Neural crest cell (in vitro differentiated cells): ENCODE measurements at regions not wholly inside any gene's neighbourhood (a gene's known extent, or its start where the extent isn't known, plus 50 kb on each side); places are given as distances from the start of the nearest gene placed in this dataset.
"Not testable (repeated sequence)": the region's sequence is repeated elsewhere in the genome, so short reads cannot be mapped to it uniquely, and the experiment has no call there.

ENCODE experiments used
- DNase-seq: peaks from one replicate; pipeline ENCODE4 v3.0.0; 2021; ENCODE audit warnings: low read depth, mixed read lengths, low spot score
- H3K27ac Mint-ChIP-seq: one replicate; pipeline ENCODE4 v1.8.0; 2021; ENCODE audit warnings: mild to moderate bottlenecking, mixed read lengths; ENCODE audit not compliant: unreplicated experiment
- H3K27me3 Mint-ChIP-seq: 2 replicates; pipeline ENCODE4 v1.8.0; 2021; ENCODE audit warnings: low read depth, mild to moderate bottlenecking, mixed read lengths
- H3K36me3 Mint-ChIP-seq: 2 replicates; pipeline ENCODE4 v1.8.0; 2021; ENCODE audit warnings: low read depth, mild to moderate bottlenecking, mixed read lengths
- H3K4me1 Mint-ChIP-seq: 2 replicates; pipeline ENCODE4 v1.8.0; 2021; ENCODE audit warnings: mixed read lengths
- H3K4me3 Mint-ChIP-seq: one replicate; pipeline ENCODE4 v1.8.0; 2021; ENCODE audit warnings: mild to moderate bottlenecking, mixed read lengths
- H3K9me3 Mint-ChIP-seq: 2 replicates; pipeline ENCODE4 v1.8.0; 2021; ENCODE audit warnings: mixed read lengths
- TF ChIP-seq, protein P1 (sequence below): fragments of 200-600 bp; sonication (generic); conservative IDR thresholded peaks from 2 replicates; pipeline ENCODE4 v1.5.0; 2021; ENCODE audit warnings: antibody characterized with exemption, mild to moderate bottlenecking

DNA sequence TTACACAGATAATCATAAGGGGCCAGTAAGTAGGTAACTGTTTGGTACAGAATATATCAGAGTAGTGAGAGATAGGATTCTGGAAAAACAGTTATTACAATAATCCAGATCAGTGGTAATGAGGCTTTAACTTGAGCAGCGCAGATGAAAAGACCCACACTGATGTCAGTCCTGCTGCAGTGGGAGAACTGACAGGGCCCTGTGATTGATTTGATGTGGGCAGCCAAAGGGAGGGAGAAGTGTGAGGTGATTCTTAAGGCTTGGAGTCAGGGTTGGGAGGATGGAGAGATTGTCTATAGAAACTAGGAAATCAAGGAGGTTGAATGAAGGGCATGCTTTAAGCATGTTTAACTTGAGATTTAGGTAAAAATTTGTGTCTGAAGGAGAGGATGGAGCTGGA is 161.4 kb downstream of the VSIG4 start:
- Mint-ChIP-seq H3K9me3 (peaks cover 2% of the 10 kb centered on the region), H3K4me1 (no peaks in the 10 kb centered on the region), H3K27me3 (no peaks in the 10 kb centered on the region), H3K4me3 (no peak overlapping the region), H3K27ac (no peak overlapping the region), H3K36me3 (no peaks in the 10 kb centered on the region)
- no peak for DNase-seq
- TF ChIP-seq, protein P1, sequence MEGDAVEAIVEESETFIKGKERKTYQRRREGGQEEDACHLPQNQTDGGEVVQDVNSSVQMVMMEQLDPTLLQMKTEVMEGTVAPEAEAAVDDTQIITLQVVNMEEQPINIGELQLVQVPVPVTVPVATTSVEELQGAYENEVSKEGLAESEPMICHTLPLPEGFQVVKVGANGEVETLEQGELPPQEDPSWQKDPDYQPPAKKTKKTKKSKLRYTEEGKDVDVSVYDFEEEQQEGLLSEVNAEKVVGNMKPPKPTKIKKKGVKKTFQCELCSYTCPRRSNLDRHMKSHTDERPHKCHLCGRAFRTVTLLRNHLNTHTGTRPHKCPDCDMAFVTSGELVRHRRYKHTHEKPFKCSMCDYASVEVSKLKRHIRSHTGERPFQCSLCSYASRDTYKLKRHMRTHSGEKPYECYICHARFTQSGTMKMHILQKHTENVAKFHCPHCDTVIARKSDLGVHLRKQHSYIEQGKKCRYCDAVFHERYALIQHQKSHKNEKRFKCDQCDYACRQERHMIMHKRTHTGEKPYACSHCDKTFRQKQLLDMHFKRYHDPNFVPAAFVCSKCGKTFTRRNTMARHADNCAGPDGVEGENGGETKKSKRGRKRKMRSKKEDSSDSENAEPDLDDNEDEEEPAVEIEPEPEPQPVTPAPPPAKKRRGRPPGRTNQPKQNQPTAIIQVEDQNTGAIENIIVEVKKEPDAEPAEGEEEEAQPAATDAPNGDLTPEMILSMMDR: no peak

DNA sequence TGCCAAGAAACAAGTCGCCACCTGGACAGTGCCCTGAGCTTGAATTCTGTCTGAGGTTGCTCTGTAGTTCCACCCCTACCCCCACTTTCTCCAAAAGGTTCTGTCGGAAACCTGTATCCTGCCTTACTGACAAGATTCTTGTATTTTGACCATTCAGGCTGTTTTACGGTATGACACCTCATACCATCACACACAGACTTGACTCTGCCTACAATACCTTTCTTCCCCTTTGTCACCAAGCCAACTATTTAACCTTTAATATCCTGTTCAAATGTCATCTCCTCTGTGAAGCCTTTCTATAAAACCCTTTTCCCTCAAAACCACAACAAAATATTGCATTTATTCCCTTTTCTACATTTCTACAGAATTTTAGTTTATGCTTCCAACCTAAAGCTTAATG is 161.9 kb downstream of the VSIG4 start:
- no peak overlapping the region for H3K27ac Mint-ChIP-seq
- DNase-seq: no peak
- no peaks in the 10 kb centered on the region for H3K4me1 Mint-ChIP-seq
- peaks cover 2% of the 10 kb centered on the region for H3K9me3 Mint-ChIP-seq
- no peak overlapping the region for H3K4me3 Mint-ChIP-seq
- TF ChIP-seq, protein P1: no peak
- H3K27me3 Mint-ChIP-seq: no peaks in the 10 kb centered on the region
- H3K36me3 Mint-ChIP-seq: no peaks in the 10 kb centered on the region

DNA sequence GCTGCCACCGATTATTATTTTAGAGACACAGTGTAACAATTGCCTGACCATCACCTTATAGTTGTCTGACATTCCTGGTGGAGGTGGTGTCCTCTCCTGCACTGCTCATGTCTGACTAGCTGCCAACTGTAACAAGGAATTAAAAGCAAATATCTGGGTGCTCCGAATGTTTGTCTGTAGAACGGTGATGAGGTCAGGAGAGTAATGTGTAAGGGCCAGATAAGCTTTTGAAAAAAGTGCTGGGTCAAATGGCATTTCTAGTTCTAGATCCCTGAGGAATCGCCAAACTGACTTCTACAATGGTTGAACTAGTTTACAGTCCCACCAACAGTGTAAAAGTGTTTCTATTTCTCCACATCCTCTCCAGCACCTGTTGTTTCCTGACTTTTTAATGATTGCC is 164.3 kb downstream of the VSIG4 start:
- DNase-seq, H3K9me3 Mint-ChIP-seq, H3K4me3 Mint-ChIP-seq, H3K27ac Mint-ChIP-seq, H3K36me3 Mint-ChIP-seq, H3K27me3 Mint-ChIP-seq, H3K4me1 Mint-ChIP-seq: not testable (repeated sequence)

DNA sequence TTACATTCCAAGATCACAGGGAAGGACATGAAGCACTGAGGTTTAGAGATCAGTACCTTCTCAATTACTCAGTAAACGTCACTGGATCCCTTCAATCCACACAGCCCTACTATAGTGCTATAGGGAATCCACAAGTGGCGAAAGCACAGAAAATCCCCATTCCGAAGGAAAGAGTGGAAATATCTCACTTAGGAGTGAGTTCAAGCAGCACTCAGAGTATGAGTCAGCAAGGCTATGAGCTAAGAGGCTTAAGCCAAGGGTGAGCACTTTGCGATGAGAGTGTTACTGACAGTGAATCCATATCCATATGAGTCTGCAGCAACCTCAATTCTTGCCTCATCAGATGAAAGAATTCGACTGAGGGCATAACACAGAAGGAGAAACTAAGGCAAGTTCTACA is 165.1 kb downstream of the VSIG4 start:
- no peaks in the 10 kb centered on the region for H3K27me3 Mint-ChIP-seq
- no peak overlapping the region for H3K27ac Mint-ChIP-seq
- H3K4me1 Mint-ChIP-seq: no peaks in the 10 kb centered on the region
- DNase-seq: no peak
- peaks cover 2% of the 10 kb centered on the region for H3K9me3 Mint-ChIP-seq
- H3K36me3 Mint-ChIP-seq: no peaks in the 10 kb centered on the region
- H3K4me3 Mint-ChIP-seq: no peak overlapping the region
- TF ChIP-seq, protein P1: no peak

DNA sequence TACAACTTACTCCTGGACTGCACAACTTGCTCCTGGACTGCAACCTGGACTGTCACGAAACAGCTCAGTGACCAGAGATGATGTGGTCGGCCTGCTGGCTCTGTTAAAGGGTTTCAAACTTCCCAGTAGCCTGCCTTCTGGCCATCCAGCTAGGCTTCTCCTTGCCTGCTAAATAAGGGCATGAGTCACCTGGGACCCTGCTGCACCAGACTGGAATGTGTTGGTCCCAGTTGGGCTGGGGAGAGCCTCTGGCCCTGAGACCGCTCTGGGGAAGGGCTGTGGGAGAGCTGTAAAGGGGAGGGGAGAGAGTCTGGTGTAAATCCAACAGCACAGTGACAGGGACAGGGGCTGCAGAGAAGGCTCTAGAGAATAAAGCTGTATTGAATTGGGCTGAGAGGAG is 165.8 kb downstream of the VSIG4 start:
- Mint-ChIP-seq H3K9me3 (no peaks in the 10 kb centered on the region), H3K27ac (no peak overlapping the region), H3K36me3 (no peaks in the 10 kb centered on the region), H3K4me3 (no peak overlapping the region), H3K27me3 (no peaks in the 10 kb centered on the region), H3K4me1 (no peaks in the 10 kb centered on the region)
- TF ChIP-seq, protein P1: no peak
- no peak for DNase-seq

DNA sequence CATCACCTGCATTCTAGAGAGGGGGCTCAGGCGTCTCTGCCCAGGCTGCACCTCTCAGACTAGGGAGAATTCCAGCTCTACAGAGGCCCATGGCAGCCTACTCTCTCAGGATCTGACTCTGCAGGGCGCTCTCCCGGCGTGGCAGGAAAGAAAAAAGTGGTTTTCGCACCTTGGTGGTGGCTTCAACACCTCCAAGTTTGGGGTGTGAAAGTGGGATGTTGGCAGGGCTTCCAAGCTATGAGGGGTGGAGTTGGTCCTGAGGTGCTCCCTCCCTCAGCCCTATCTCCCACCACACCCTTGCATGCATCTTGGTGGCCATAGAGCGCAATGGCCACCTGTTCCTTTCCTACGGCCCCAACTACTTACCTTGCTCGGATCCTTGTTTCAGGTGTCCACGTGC is 166.5 kb downstream of the VSIG4 start:
- TF ChIP-seq, protein P1: no peak
- no peak overlapping the region for H3K27ac Mint-ChIP-seq
- H3K27me3 Mint-ChIP-seq: no peaks in the 10 kb centered on the region
- no peaks in the 10 kb centered on the region for H3K4me1 Mint-ChIP-seq
- no peaks in the 10 kb centered on the region for H3K36me3 Mint-ChIP-seq
- no peak for DNase-seq
- no peak overlapping the region for H3K4me3 Mint-ChIP-seq
- H3K9me3 Mint-ChIP-seq: no peaks in the 10 kb centered on the region
